ENCODE measurements at regions not wholly inside any gene's neighbourhood (a gene's known extent, or its start where the extent isn't known, plus 50 kb on each side); places are given as distances from the start of the nearest gene placed in this dataset.

DNA sequence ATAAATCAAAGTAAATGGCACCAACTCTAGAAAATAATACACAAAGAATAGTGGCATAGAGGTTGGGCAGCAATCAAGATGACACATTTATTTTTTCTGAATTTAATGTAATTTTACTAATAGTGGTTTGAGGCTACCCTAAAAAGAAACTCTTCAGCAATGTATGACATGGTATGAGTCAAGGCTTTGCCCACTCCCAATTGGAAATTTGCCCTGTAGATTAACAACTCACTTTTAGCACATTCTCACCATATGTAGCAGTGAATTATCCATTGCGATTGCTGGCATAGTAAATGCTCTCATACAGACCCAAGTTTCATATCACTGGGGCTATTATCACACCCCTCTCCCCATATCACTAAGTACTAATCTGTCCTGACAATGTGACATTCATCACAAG, 832.1 kb upstream of the ZNF608 start:
- TF ChIP-seq, protein P1, sequence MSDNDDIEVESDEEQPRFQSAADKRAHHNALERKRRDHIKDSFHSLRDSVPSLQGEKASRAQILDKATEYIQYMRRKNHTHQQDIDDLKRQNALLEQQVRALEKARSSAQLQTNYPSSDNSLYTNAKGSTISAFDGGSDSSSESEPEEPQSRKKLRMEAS (IDR thresholded peaks at IDR 0.05), result no peak
- no peak for TF ChIP-seq EGR1 (IDR thresholded peaks at IDR 0.05)
- TF ChIP-seq CEBPB (IDR thresholded peaks at IDR 0.05), result no peak
- no peak for TF ChIP-seq NFIC (IDR thresholded peaks at IDR 0.05)
- no peak for TF ChIP-seq TAF1 (IDR thresholded peaks at IDR 0.05; ENCODE audit: low read depth)
- no peak for TF ChIP-seq EP300 (IDR thresholded peaks at IDR 0.05; ENCODE audit: borderline replicate concordance)
- TF ChIP-seq, protein P2, sequence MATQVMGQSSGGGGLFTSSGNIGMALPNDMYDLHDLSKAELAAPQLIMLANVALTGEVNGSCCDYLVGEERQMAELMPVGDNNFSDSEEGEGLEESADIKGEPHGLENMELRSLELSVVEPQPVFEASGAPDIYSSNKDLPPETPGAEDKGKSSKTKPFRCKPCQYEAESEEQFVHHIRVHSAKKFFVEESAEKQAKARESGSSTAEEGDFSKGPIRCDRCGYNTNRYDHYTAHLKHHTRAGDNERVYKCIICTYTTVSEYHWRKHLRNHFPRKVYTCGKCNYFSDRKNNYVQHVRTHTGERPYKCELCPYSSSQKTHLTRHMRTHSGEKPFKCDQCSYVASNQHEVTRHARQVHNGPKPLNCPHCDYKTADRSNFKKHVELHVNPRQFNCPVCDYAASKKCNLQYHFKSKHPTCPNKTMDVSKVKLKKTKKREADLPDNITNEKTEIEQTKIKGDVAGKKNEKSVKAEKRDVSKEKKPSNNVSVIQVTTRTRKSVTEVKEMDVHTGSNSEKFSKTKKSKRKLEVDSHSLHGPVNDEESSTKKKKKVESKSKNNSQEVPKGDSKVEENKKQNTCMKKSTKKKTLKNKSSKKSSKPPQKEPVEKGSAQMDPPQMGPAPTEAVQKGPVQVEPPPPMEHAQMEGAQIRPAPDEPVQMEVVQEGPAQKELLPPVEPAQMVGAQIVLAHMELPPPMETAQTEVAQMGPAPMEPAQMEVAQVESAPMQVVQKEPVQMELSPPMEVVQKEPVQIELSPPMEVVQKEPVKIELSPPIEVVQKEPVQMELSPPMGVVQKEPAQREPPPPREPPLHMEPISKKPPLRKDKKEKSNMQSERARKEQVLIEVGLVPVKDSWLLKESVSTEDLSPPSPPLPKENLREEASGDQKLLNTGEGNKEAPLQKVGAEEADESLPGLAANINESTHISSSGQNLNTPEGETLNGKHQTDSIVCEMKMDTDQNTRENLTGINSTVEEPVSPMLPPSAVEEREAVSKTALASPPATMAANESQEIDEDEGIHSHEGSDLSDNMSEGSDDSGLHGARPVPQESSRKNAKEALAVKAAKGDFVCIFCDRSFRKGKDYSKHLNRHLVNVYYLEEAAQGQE (IDR thresholded peaks at IDR 0.05; ENCODE audit: low read depth), result no peak
- TF ChIP-seq RAD21 (IDR thresholded peaks at IDR 0.05; ENCODE audit: low read depth), result no peak
- no peak for TF ChIP-seq TCF12 (IDR thresholded peaks at IDR 0.05; ENCODE audit: low read depth)
- TF ChIP-seq, protein P3, sequence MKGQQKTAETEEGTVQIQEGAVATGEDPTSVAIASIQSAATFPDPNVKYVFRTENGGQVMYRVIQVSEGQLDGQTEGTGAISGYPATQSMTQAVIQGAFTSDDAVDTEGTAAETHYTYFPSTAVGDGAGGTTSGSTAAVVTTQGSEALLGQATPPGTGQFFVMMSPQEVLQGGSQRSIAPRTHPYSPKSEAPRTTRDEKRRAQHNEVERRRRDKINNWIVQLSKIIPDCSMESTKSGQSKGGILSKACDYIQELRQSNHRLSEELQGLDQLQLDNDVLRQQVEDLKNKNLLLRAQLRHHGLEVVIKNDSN (IDR thresholded peaks at IDR 0.05), result no peak
- TF ChIP-seq YY1 (IDR thresholded peaks at IDR 0.05; ENCODE audit: low read depth), result no peak
- TF ChIP-seq CREB1 (IDR thresholded peaks at IDR 0.05; ENCODE audit: low read depth), result no peak
- no peak for TF ChIP-seq TEAD4 (IDR thresholded peaks at IDR 0.05)
